ENCODE measurements at regions not wholly inside any gene's neighbourhood (a gene's known extent, or its start where the extent isn't known, plus 50 kb on each side); places are given as distances from the start of the nearest gene placed in this dataset.

DNA sequence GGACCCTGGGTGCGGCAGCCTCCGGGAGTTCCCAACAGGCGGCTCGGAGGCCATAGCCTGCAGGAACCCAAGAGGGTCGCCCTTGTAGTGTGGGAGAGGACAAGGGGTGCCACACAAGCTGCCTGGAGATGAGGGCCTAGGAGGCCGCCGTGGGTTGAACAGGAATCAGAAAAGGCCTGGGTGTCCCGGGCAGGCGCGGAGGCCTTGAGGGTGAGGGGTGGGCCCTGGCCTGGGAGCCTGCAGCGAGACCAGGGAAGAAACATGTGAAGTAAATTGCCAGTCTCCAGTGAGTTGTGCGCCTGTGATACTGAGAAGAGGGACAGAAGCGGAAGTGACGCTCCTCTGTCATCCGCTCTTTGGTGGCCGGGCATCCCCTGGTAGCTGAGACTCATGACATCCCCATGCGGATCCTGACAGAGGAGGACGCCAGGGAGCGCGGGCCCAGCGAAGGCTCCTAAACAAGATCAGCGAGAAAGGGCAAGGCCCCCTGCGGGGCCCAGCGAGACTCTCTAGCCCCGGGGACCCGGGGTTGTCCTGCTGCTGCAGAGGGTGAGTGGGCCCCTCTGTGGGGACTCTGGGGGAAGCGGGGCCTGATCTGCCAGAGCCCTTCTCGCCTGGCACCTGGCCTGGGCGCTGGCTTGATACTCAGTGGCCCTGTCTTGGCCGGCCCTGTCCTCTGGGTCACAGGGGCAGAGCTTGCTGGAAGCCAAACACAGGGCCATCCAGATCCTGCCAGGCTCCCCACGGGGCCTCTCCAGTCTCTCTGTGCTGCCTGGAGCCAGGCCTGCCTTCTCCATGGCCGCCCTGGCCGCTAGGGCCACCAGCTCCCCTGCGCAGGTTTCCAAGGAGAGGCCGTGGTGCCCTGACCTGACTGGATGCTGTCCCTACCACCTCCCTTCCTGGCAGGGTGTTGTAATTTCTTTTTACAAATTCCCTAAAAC, 788.4 kb downstream of the TLE4 start:
- no peaks in the 10 kb centered on the region for H3K9me3 ChIP-seq (ENCODE audit: low read depth)
- H3K9me2 ChIP-seq (replicated peaks; ENCODE audit: insufficient read depth) = no peaks in the 10 kb centered on the region
- no peak overlapping the region for H3K4me3 ChIP-seq
- no peaks in the 10 kb centered on the region for H3K36me3 ChIP-seq (replicated peaks; ENCODE audit: insufficient read depth, low read depth)
- no peaks in the 10 kb centered on the region for H4K20me1 ChIP-seq (ENCODE audit: insufficient read depth, poor library complexity, severe bottlenecking)
- no peaks in the 10 kb centered on the region for H3K27me3 ChIP-seq
- DNase-seq (ENCODE audit: low spot score) = no peak
- H3K27ac ChIP-seq = no peak overlapping the region
- H2AFZ ChIP-seq = no peak overlapping the region
- no peaks in the 10 kb centered on the region for H3K4me1 ChIP-seq (ENCODE audit: insufficient read depth)
- no peak for TF ChIP-seq EZH2 (IDR thresholded peaks at IDR 0.05; ENCODE audit: borderline replicate concordance)
- TF ChIP-seq, protein P1, sequence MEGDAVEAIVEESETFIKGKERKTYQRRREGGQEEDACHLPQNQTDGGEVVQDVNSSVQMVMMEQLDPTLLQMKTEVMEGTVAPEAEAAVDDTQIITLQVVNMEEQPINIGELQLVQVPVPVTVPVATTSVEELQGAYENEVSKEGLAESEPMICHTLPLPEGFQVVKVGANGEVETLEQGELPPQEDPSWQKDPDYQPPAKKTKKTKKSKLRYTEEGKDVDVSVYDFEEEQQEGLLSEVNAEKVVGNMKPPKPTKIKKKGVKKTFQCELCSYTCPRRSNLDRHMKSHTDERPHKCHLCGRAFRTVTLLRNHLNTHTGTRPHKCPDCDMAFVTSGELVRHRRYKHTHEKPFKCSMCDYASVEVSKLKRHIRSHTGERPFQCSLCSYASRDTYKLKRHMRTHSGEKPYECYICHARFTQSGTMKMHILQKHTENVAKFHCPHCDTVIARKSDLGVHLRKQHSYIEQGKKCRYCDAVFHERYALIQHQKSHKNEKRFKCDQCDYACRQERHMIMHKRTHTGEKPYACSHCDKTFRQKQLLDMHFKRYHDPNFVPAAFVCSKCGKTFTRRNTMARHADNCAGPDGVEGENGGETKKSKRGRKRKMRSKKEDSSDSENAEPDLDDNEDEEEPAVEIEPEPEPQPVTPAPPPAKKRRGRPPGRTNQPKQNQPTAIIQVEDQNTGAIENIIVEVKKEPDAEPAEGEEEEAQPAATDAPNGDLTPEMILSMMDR (IDR thresholded peaks at IDR 0.05; ENCODE audit: poor library complexity) = no peak
- no peaks in the 10 kb centered on the region for H3K79me2 ChIP-seq
- H3K4me2 ChIP-seq = no peak overlapping the region
- WGBS (ENCODE audit: low lambda C conversion rate, missing lambda C conversion rate) = 96% methylated on average over 35 of the region's 35 CpGs

DNA sequence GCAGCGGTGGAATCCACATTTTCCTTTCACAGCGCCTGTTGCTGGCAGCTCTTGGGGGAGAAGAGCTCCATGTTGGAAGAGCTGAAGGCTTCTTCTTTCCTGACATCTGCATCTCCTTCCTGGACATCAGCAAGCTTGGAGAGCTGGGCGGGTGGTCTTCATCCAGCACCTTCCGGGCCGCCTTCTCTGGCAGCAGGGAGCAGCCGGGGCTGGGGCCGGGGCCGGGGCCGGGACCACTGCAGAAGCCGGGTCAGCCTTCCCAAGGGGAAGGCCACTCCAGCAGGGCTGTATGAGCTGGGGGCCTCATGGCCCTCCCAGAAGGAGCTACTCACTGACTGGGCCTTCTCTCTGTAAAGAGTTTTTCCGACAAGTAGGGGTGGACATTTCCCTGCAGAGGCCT, 787.5 kb downstream of the TLE4 start:
- H3K27me3 ChIP-seq = no peaks in the 10 kb centered on the region
- 100% methylated on average over 8 of the region's 11 CpGs for WGBS (ENCODE audit: low lambda C conversion rate, missing lambda C conversion rate)
- H3K9me3 ChIP-seq (ENCODE audit: low read depth) = no peaks in the 10 kb centered on the region
- H3K9me2 ChIP-seq (replicated peaks; ENCODE audit: insufficient read depth) = no peaks in the 10 kb centered on the region
- no peak overlapping the region for H3K27ac ChIP-seq
- H3K79me2 ChIP-seq = no peaks in the 10 kb centered on the region
- no peaks in the 10 kb centered on the region for H4K20me1 ChIP-seq (ENCODE audit: insufficient read depth, poor library complexity, severe bottlenecking)
- H3K4me1 ChIP-seq (ENCODE audit: insufficient read depth) = no peaks in the 10 kb centered on the region
- no peak overlapping the region for H2AFZ ChIP-seq
- H3K36me3 ChIP-seq (replicated peaks; ENCODE audit: insufficient read depth, low read depth) = no peaks in the 10 kb centered on the region
- no peak overlapping the region for H3K4me2 ChIP-seq
- no peak for DNase-seq (ENCODE audit: low spot score)
- TF ChIP-seq, protein P1 (IDR thresholded peaks at IDR 0.05; ENCODE audit: poor library complexity) = no peak
- no peak for TF ChIP-seq EZH2phosphoT487 (IDR thresholded peaks at IDR 0.05; ENCODE audit: low read depth, severe bottlenecking, unreplicated experiment)
- no peak overlapping the region for H3K4me3 ChIP-seq

DNA sequence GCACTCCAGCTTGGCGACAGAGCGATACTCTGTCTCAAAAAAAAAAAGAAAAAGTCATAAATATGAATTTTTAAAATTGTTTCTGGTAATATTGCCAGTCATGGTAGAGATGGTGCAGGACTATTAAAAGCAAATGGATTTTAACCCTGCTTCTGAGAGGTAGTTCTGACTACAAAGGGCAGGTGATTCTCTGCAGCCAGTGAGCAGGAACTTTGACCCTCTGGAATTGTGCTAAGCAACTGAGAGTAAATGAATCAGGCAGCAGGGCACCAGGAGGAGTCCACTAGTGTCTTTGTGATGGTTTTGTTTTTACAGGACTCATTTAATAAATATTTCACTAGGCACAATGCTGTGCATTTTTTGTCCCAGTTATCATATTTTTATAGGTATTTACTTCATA, 781.2 kb downstream of the TLE4 start:
- Histone ChIP-seq H2AFZ (no peak overlapping the region), H3K79me2 (no peaks in the 10 kb centered on the region), H3K4me2 (no peak overlapping the region), H3K4me3 (no peak overlapping the region), H3K27me3 (no peaks in the 10 kb centered on the region), H3K4me1 (ENCODE audit: insufficient read depth) (no peaks in the 10 kb centered on the region), H3K9me2 (replicated peaks; ENCODE audit: insufficient read depth) (no peaks in the 10 kb centered on the region), H3K27ac (peak overlapping the region; percentile 26), H3K36me3 (replicated peaks; ENCODE audit: insufficient read depth, low read depth) (no peaks in the 10 kb centered on the region), H4K20me1 (ENCODE audit: insufficient read depth, poor library complexity, severe bottlenecking) (no peaks in the 10 kb centered on the region), H3K9me3 (ENCODE audit: low read depth) (no peaks in the 10 kb centered on the region)
- peak; percentile 23 for DNase-seq (ENCODE audit: low spot score)
- WGBS (ENCODE audit: low lambda C conversion rate, missing lambda C conversion rate) = 92% methylated on average over 2 of the region's 2 CpGs
- no peak for TF ChIP-seq EZH2phosphoT487 (IDR thresholded peaks at IDR 0.05; ENCODE audit: low read depth, severe bottlenecking, unreplicated experiment)
- TF ChIP-seq, protein P1 (IDR thresholded peaks at IDR 0.05; ENCODE audit: poor library complexity) = no peak
- TF ChIP-seq EZH2 (IDR thresholded peaks at IDR 0.05; ENCODE audit: borderline replicate concordance) = no peak

Data from hepatocyte (in vitro differentiated cells).